Nephron progenitor cell (in vitro differentiated cells): ENCODE measurements at regions not wholly inside any gene's neighbourhood (a gene's known extent, or its start where the extent isn't known, plus 50 kb on each side); places are given as distances from the start of the nearest gene placed in this dataset.

Source experiments
- DNase-seq: peaks from one replicate; pipeline ENCODE4 v3.0.0; 2021
- H3K27ac Mint-ChIP-seq: 2 replicates; pipeline ENCODE4 v1.8.0; 2021; ENCODE audit warnings: mild to moderate bottlenecking, moderate library complexity, mixed read lengths
- H3K27me3 Mint-ChIP-seq: 2 replicates; pipeline ENCODE4 v1.8.0; 2021; ENCODE audit warnings: mild to moderate bottlenecking, low read depth, mixed read lengths; ENCODE audit not compliant: poor library complexity
- H3K36me3 Mint-ChIP-seq: 2 replicates; pipeline ENCODE4 v1.8.0; 2021; ENCODE audit warnings: low read depth, mixed read lengths
- H3K4me1 Mint-ChIP-seq: 2 replicates; pipeline ENCODE4 v1.8.0; 2021; ENCODE audit warnings: mixed read lengths
- H3K4me3 Mint-ChIP-seq: 2 replicates; pipeline ENCODE4 v1.8.0; 2021; ENCODE audit warnings: mild to moderate bottlenecking, moderate library complexity, mixed read lengths
- H3K9me3 Mint-ChIP-seq: 2 replicates; pipeline ENCODE4 v1.8.0; 2021; ENCODE audit warnings: mild to moderate bottlenecking, moderate library complexity, mixed read lengths
- CTCF ChIP-seq: fragments of 200-600 bp; sonication (generic); IDR thresholded peaks from 2 replicates; pipeline ENCODE4 v1.5.0; 2021; ENCODE audit warnings: antibody characterized with exemption

DNA sequence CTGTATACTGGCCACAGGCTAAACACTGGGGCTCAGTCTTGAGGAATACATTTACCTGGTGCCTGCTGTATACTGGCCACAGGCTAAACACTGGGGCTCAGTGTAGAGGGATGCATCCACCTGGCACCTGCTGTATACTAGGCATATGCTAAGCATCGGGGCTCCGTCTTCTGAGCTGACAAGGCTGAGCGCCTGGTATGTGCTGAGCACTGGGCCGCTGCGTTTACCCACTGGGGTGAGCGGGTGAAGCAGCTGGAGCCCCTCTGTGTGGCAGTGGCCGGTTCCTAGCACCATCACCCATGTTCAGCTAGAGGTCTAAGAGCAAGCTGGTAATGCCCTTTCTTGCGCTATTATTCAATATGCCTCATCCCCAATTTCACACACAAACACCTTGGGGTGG lies 93.4 kb downstream of the ADRA2C start:
- Mint-ChIP-seq H3K27me3 (peaks cover 29% of the 10 kb centered on the region), H3K27ac (no peak overlapping the region), H3K4me1 (no peaks in the 10 kb centered on the region), H3K9me3 (no peaks in the 10 kb centered on the region), H3K4me3 (no peak overlapping the region), H3K36me3 (no peaks in the 10 kb centered on the region)
- TF ChIP-seq CTCF = no peak
- DNase-seq = no peak

DNA sequence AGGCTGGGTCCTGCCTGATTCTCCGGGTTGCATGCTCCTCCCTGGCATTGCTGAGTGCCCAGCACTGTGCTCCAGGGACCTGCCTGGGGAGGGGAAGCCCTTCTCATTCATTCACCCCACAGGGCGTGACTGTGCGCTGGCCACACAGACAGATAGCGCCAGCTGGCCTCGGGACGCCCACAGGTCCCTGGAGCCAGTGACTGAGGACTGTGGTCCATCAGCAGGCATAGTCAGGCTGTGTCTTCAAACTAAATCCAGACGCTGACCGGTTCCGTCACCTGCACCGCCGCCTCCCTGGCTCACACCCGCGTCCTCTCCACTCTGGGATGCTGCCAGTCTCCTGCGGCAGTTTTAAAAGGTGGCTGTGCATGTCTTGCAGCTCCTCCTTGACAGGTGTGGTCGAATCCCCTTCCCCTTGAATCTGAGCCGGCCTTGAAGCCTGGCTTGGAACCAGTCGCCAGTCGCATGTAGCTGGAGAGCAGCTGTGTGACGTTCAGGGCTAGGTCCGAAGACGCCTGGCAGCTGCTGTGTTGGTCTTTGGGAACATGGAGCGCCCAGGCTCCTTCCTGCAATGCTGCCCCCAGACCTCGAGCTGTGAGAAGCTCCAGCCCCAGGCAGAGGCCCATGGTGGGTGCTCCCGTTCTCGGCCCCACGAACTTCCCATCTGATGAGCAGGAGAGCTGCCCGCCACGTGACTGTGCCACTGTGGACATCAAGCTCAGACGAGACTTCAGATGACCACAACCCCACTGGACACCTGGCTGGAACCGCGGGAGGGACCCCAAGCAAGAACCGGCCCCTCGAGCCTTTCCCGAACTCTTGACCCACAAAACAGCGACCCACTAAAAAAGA lies 94.1 kb downstream of the ADRA2C start:
- DNase-seq = no peak
- no peaks in the 10 kb centered on the region for H3K9me3 Mint-ChIP-seq
- TF ChIP-seq CTCF = no peak
- peaks cover 29% of the 10 kb centered on the region for H3K27me3 Mint-ChIP-seq
- no peaks in the 10 kb centered on the region for H3K4me1 Mint-ChIP-seq
- no peak overlapping the region for H3K4me3 Mint-ChIP-seq
- H3K36me3 Mint-ChIP-seq = no peaks in the 10 kb centered on the region
- no peak overlapping the region for H3K27ac Mint-ChIP-seq

GRCh38 chr4:3860913-3861636 lies 94.9 kb downstream of the ADRA2C start:
- Mint-ChIP-seq H3K4me1 (no peaks in the 10 kb centered on the region), H3K27ac (no peak overlapping the region), H3K27me3 (peaks cover 23% of the 10 kb centered on the region), H3K36me3 (no peaks in the 10 kb centered on the region), H3K9me3 (no peaks in the 10 kb centered on the region), H3K4me3 (no peak overlapping the region)
- no peak for TF ChIP-seq CTCF
- no peak for DNase-seq

- no peak for TF ChIP-seq CTCF
- no peaks in the 10 kb centered on the region for H3K9me3 Mint-ChIP-seq
- no peak overlapping the region for H3K27ac Mint-ChIP-seq
- no peak for DNase-seq
- H3K4me1 Mint-ChIP-seq = no peaks in the 10 kb centered on the region
- H3K4me3 Mint-ChIP-seq = no peak overlapping the region
- no peaks in the 10 kb centered on the region for H3K36me3 Mint-ChIP-seq
- peaks cover 16% of the 10 kb centered on the region for H3K27me3 Mint-ChIP-seq
Measured at GRCh38 chr4:3861720-3862639, 95.8 kb downstream of the ADRA2C start.

- peaks cover under 1% of the 10 kb centered on the region for H3K9me3 Mint-ChIP-seq
- DNase-seq = peak; percentile 31
- no peak for TF ChIP-seq CTCF
Measured at GRCh38 chr4:3862640-3863420, 96.6 kb downstream of the ADRA2C start.

More at GRCh38 chr4:3862640-3863420, 96.6 kb downstream of the ADRA2C start:
- no peaks in the 10 kb centered on the region for H3K4me1 Mint-ChIP-seq
- H3K36me3 Mint-ChIP-seq = no peaks in the 10 kb centered on the region
- H3K27ac Mint-ChIP-seq = no peak overlapping the region
- no peak overlapping the region for H3K4me3 Mint-ChIP-seq
- peaks cover 19% of the 10 kb centered on the region for H3K27me3 Mint-ChIP-seq
